Middle frontal gyrus (tissue), 1 donor: ENCODE measurements at regions not wholly inside any gene's neighbourhood (a gene's known extent, or its start where the extent isn't known, plus 50 kb on each side); places are given as distances from the start of the nearest gene placed in this dataset.
"Not testable (repeated sequence)": the region's sequence is repeated elsewhere in the genome, so short reads cannot be mapped to it uniquely, and the experiment has no call there.

Source experiments
- DNase-seq: peaks from one replicate; pipeline ENCODE4 v3.0.0-alpha.2; 2015; ENCODE audit warnings: low spot score; ENCODE audit errors: extremely low spot score

GRCh38 chr2:150214626-150215025 is 272.8 kb downstream of the RND3 start:
- DNase-seq, result no peak

- no peak for DNase-seq
Observed at GRCh38 chr2:150212722-150213171, 274.7 kb downstream of the RND3 start.

- no peak for DNase-seq
Observed at GRCh38 chr2:150211164-150211631, 276.3 kb downstream of the RND3 start.

- no peak for DNase-seq
Observed at GRCh38 chr2:150209746-150210145, 277.7 kb downstream of the RND3 start.

GRCh38 chr2:150208689-150209088 is 278.8 kb downstream of the RND3 start:
- DNase-seq, result no peak

GRCh38 chr2:150207979-150208378 is 279.5 kb downstream of the RND3 start:
- no peak for DNase-seq

GRCh38 chr2:150204451-150204850 is 283.0 kb downstream of the RND3 start:
- no peak for DNase-seq

- DNase-seq, result not testable (repeated sequence)
Observed at GRCh38 chr2:150194816-150195215, 292.7 kb downstream of the RND3 start.

- no peak for DNase-seq
Observed at GRCh38 chr2:150192701-150193100, 294.8 kb downstream of the RND3 start.

- no peak for DNase-seq
Observed at GRCh38 chr2:150191349-150191748, 296.1 kb downstream of the RND3 start.

- no peak for DNase-seq
Observed at GRCh38 chr2:150190546-150190945, 296.9 kb downstream of the RND3 start.

- DNase-seq, result no peak
Observed at GRCh38 chr2:150188800-150189199, 298.7 kb downstream of the RND3 start.

- DNase-seq, result no peak
Observed at GRCh38 chr2:150188177-150188576, 299.3 kb downstream of the RND3 start.

- DNase-seq, result no peak
Observed at GRCh38 chr2:150182566-150183235, 304.8 kb downstream of the RND3 start.

GRCh38 chr2:150178591-150178990 is 308.9 kb downstream of the RND3 start:
- no peak for DNase-seq

GRCh38 chr2:150174971-150175421 is 312.5 kb downstream of the RND3 start:
- DNase-seq, result no peak

GRCh38 chr2:150174056-150174805 is 313.2 kb downstream of the RND3 start:
- DNase-seq, result no peak

GRCh38 chr2:150171065-150171548 is 316.4 kb downstream of the RND3 start:
- no peak for DNase-seq

- no peak for DNase-seq
Observed at GRCh38 chr2:150169237-150169629, 318.2 kb downstream of the RND3 start.

- no peak for DNase-seq
Observed at GRCh38 chr2:150168595-150169236, 318.8 kb downstream of the RND3 start.

- DNase-seq, result no peak
Observed at GRCh38 chr2:150167711-150168110, 319.8 kb downstream of the RND3 start.
